Kidney tubule cell (primary cell): ENCODE measurements at regions not wholly inside any gene's neighbourhood (a gene's known extent, or its start where the extent isn't known, plus 50 kb on each side); places are given as distances from the start of the nearest gene placed in this dataset.

Experiments used
- DNase-seq: peaks from one replicate; pipeline ENCODE4 v3.0.0-alpha.2; 2018; ENCODE audit warnings: low spot score

DNA sequence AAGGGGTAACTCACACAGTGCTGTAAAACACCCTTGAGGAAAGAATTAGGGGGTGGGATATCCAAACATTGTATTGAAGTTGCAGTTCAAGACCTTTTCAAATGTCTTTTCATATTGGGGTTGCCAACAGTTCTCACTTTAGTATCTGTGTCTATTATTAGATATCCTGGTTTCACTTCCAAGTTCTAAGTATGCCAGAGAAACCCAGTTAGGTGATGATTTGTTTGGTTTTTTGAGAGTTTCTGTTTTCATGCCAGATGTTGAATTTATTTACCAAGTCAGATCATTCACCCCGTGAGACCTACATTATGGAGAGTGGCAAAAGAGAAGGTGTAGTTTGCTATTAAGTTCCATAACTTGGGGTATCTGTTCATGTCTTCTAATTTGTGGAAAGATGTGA, 64.5 kb downstream of the C9orf152 start:
- no peak for DNase-seq

GRCh38 chr9:110143950-110144545, 63.9 kb downstream of the C9orf152 start:
- peak; percentile 52 for DNase-seq

DNA sequence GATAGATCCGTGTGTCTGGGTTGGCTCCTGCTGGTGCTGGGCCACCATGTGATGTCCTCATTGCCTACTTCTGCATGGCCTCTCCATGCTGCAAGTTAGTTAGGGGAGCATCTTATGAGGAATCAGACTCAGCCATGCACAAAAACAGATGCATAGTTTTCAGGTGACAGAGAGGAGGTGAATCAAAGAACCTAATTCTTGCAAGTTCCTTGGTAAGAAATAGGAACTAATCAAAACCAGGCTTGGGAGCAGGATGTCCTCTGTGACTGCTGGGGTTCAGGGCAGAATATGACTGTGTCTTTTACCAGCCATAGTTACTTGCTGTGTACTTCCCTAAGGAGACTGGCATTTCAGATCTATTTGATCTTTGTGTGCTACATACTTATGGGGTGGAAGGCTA, 61.6 kb downstream of the C9orf152 start:
- DNase-seq, result peak; percentile 91

DNA sequence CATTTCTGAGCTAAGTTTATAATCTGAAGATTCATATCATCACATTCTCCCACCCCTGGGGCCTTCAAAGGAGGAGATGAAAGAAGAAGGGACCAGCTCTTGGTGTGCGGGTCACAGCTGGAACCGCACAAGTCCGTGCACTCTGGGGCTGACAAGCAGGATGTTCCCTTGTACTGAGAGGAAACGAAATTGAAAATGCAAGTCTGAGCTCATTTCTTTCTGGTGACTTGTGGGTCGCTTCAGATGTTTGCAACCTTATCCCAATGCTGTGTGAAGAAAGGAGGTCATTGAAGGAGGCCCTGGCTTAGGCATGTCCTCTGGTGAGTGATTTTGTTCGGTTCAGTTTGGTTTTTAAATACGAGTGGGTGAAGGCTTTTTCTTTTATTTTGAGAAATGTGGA, 59.6 kb downstream of the C9orf152 start:
- DNase-seq, result no peak

DNA sequence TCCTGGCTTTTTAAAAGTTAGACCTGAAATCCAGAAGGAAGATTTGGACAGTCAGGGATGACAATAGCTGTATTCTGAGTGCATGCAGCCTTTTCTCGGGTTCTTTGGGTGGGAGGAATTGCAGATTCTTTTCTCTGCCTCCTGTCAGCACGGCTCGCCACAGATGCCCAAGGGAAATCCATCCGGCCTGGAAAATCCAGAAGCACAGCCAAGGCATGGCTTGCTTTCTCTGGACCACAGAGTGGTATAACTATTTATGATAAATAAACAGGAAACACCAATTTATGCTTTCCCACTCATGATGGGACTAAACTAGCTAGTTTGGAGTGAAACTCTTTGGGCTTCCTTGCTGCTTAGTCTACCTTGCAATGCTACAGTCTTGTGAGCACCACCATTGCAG, 59.1 kb downstream of the C9orf152 start:
- DNase-seq, result no peak
